Hippocampal formation (tissue), 2 donors: ENCODE measurements at regions not wholly inside any gene's neighbourhood (a gene's known extent, or its start where the extent isn't known, plus 50 kb on each side); places are given as distances from the start of the nearest gene placed in this dataset.

Source experiments
- DNase-seq, 2 donors: peaks; one replicate each; lab custom pipeline; 2025; lab: John Stamatoyannopoulos, UW

- no peak for DNase-seq
Measured at GRCh38 chr12:29041621-29042020, 107.5 kb upstream of the FAR2 start.

DNA sequence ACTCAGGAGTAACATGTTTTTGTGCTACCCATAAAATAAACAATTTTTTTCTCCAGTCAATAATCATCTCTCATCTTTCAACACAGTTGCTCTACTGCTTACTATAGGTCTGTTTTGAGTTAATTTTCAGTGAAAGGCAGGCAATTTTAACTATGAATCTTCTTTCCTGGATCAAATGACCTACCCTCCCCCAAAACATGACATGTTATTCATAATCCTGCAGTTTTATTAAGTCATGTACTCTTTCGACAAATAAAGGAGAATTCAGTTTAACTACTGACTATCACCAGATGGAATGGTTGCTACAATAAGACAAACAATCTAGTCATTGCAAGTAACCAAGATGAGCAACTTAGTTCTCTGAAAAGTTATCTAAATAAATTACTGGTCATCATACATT is 106.0 kb upstream of the FAR2 start:
- DNase-seq = no peak

- no peak for DNase-seq
Measured at GRCh38 chr12:29044799-29045198, 104.3 kb upstream of the FAR2 start.

DNA sequence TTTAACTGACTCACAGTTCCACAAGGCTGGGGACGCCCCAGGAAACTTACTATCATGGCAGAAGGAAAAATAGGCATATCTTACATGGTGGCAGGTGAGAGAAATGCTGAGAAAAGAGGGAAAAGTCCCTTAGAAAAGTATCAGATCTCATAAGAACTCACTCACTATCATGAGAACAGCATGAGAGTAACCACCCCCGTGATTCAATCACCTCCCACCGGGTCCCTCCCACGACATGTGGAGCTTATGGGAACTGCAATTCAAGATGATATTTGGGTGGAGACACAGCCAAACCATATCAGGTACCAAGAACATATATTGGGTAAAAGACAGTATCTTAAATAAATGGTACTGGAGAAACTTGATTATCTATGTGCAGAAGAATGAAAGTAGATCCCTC is 100.3 kb upstream of the FAR2 start:
- DNase-seq = no peak

- DNase-seq = no peak
Measured at GRCh38 chr12:29050503-29050902, 98.6 kb upstream of the FAR2 start.

GRCh38 chr12:29051221-29051620 is 97.9 kb upstream of the FAR2 start:
- no peak for DNase-seq

GRCh38 chr12:29053567-29053966 is 95.5 kb upstream of the FAR2 start:
- no peak for DNase-seq

DNA sequence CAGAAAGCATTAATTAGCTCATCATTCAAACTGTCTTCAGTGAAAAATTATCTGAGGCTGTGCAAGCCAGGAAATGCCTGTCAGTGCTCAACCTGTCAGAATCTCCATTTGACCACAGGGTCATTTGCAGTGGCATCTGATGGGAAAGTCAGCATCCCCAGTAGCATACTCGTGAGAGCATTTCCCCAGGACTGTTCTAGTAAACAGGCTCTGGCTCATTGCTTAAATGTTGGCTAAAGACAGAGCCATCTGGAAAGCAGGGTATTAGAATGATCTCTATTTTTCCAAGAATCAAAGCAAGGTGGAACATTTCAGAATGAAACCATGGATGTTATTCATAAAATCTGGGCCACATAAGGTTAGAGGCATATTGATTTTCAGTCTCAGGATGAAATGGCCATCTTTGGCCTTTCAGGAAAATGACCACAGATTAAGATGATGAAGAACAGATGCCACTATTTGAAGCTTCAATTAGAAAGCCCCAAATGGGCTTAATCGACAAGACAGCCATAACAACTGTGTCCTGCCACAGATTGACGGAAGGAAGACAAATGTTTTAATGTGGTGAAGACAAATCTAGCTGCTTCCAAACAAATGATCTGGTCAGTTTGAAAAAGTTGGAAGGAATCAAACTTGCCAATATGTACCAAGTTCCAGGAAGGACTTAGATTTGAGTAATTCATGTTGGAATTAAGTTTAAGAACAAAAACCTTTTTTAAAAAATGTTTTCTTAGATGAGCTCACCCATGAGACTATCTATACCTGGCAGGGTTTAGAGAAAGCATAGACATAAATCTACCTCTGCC is 94.0 kb upstream of the FAR2 start:
- DNase-seq = no peak

GRCh38 chr12:29066011-29066588 is 83.0 kb upstream of the FAR2 start:
- peak; percentile 85 to 99 for DNase-seq

- DNase-seq = no peak
Measured at GRCh38 chr12:29067430-29067829, 81.6 kb upstream of the FAR2 start.

DNA sequence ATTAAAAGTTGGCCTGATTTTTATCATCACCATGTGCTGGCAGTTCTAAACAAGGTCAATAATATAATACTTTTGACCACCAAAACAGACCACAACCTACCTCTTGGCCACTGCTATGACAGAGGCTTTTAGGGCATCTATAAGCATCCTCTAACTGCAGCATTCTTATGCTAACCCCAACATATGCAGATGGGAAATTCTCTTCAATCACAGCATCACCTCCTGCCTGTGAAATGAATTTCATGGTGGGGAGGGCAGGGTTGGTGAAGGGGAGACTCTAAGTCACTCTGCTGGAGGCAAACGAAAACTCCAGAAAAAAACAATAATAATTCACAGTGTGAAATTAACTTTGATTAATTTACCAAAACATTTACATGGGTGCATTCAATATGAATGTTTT is 78.8 kb upstream of the FAR2 start:
- DNase-seq = no peak

DNA sequence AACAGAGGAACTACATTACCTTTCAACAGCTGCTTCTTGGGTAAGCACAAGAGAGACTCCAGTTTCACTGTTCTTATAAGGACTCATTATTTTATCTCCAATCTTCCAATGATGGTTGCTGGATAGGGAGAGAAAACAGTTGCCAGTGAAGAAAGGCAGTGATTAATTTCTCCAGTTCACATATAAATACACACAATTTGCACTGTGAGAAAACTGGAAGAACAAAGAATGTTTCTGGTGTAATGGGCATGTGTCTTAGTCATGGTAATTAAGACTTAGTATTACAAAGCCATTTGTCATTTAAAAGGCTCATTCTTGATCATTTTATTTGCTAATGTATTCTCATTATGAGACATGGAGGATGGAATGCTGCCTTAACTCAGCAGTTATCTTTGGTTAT is 78.0 kb upstream of the FAR2 start:
- DNase-seq = no peak

GRCh38 chr12:29072631-29073030 is 76.4 kb upstream of the FAR2 start:
- no peak for DNase-seq

GRCh38 chr12:29073631-29074239 is 75.3 kb upstream of the FAR2 start:
- DNase-seq = peak in 1 of 2 donors; percentile 80

GRCh38 chr12:29081101-29081500 is 68.0 kb upstream of the FAR2 start:
- DNase-seq = no peak

GRCh38 chr12:29082522-29082921 is 66.6 kb upstream of the FAR2 start:
- no peak for DNase-seq

GRCh38 chr12:29086325-29087271 is 62.5 kb upstream of the FAR2 start:
- no peak for DNase-seq

DNA sequence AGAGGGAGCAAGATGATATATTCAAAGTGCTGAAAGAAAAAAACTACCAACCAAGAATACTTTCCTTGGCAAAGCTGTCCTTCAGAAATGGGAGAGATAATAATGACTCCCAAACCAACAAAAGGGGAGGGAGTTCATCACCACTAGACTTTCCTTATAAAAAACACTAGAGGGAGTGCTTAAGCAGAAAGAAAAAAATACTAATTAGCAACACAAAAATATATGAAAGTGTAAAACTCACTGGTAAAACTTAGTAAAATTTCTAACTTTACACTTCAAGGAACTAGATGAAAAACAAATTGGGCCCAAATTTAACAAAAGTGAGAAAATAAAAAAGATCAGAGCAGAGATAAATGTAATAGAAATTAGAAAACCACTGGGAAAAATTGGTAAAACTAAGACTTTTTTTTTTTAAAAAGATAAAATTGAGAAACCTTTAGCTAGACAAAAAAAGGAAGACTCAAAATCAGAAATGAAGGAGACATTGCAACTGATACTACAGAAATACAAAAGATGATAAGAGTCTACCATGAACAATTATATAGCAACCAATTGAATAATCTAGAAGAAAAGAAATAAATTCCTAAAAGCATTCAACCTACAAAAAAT is 60.4 kb upstream of the FAR2 start:
- no peak for DNase-seq
